Thyroid gland (tissue), 4 donors: ENCODE measurements at regions not wholly inside any gene's neighbourhood (a gene's known extent, or its start where the extent isn't known, plus 50 kb on each side); places are given as distances from the start of the nearest gene placed in this dataset.

ENCODE experiments used
- POLR2A ChIP-seq, 2 donors: fragments of 450-650 bp; IDR thresholded peaks; one replicate each; pipeline ENCODE4 v1.6.1; 2017; ENCODE audit warnings: antibody characterized with exemption in 2 of 2, mild to moderate bottlenecking in 2 of 2, moderate library complexity in 1 of 2
- TF ChIP-seq, protein P1 (sequence below), 6 experiments: fragments of 200-600 bp in 3 of 6; fragments of 450-650 bp in 3 of 6; sonication (generic) in 3 of 6; IDR thresholded peaks; one replicate each; pipeline ENCODE4 v1.5.1; 2016 to 2019; ENCODE audit warnings: antibody characterized with exemption in 6 of 6, mild to moderate bottlenecking in 2 of 6, inconsistent platforms in 1 of 6, moderate library complexity in 1 of 6

DNA sequence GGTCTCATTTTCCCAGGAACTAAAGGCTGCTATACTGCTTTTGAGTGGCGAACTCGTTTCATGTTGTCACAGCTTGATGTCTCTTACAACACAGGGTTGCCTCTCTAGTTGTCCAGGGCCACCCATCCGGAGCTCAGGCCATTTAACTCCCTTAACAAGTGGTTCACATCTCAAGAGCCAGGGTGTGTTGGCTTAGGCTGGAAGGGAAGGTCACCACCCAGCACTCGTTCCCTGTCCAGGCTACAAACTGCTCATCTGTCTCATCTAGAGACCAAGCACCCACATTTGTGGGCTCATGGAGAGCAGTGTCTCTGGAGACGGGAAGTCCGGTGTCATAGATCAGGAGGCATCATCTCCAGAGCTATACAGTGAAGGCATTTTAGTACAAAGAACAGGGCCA is 106.8 kb upstream of the EXOC2 start:
- TF ChIP-seq, protein P1, sequence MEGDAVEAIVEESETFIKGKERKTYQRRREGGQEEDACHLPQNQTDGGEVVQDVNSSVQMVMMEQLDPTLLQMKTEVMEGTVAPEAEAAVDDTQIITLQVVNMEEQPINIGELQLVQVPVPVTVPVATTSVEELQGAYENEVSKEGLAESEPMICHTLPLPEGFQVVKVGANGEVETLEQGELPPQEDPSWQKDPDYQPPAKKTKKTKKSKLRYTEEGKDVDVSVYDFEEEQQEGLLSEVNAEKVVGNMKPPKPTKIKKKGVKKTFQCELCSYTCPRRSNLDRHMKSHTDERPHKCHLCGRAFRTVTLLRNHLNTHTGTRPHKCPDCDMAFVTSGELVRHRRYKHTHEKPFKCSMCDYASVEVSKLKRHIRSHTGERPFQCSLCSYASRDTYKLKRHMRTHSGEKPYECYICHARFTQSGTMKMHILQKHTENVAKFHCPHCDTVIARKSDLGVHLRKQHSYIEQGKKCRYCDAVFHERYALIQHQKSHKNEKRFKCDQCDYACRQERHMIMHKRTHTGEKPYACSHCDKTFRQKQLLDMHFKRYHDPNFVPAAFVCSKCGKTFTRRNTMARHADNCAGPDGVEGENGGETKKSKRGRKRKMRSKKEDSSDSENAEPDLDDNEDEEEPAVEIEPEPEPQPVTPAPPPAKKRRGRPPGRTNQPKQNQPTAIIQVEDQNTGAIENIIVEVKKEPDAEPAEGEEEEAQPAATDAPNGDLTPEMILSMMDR (IDR thresholded peaks at IDR 0.05), result no peak
- TF ChIP-seq POLR2A (IDR thresholded peaks at IDR 0.05), result no peak
